ENCODE measurements at regions not wholly inside any gene's neighbourhood (a gene's known extent, or its start where the extent isn't known, plus 50 kb on each side); places are given as distances from the start of the nearest gene placed in this dataset.

GRCh38 chr3:15979900-15980299, 182.1 kb upstream of the ANKRD28 start:
- no peak for TF ChIP-seq RAD21 (conservative IDR thresholded peaks at IDR 0.05)
- no peak for TF ChIP-seq EZH2 (IDR thresholded peaks at IDR 0.05; ENCODE audit: borderline replicate concordance, insufficient read depth, low read length, poor library complexity, severe bottlenecking)
- TF ChIP-seq CTCF (IDR thresholded peaks at IDR 0.05; ENCODE audit: poor library complexity, severe bottlenecking): no peak
